Rectal smooth muscle tissue (tissue), 1 donor: ENCODE measurements at regions not wholly inside any gene's neighbourhood (a gene's known extent, or its start where the extent isn't known, plus 50 kb on each side); places are given as distances from the start of the nearest gene placed in this dataset.
"Not testable (repeated sequence)": the region's sequence is repeated elsewhere in the genome, so short reads cannot be mapped to it uniquely, and the experiment has no call there.

Experiments
- H3K27ac ChIP-seq: one replicate; pipeline ENCODE4 v1.7.0; 2013; ENCODE audit warnings: low read depth, low read length, inconsistent platforms
- H3K27me3 ChIP-seq: one replicate; pipeline ENCODE4 v1.7.0; 2013; ENCODE audit warnings: low read length; ENCODE audit not compliant: control insufficient read depth, insufficient read depth
- H3K36me3 ChIP-seq: one replicate; pipeline ENCODE4 v1.7.0; 2013; ENCODE audit warnings: low read length; ENCODE audit not compliant: control insufficient read depth, insufficient read depth
- H3K4me1 ChIP-seq: one replicate; pipeline ENCODE4 v1.7.0; 2013; ENCODE audit warnings: low read length; ENCODE audit not compliant: control insufficient read depth, insufficient read depth
- H3K4me3 ChIP-seq: one replicate; pipeline ENCODE4 v1.7.0; 2013; ENCODE audit warnings: low read length
- H3K9ac ChIP-seq: one replicate; pipeline ENCODE4 v1.7.0; 2013; ENCODE audit warnings: low read length

- H3K4me1 ChIP-seq, result no peaks in the 10 kb centered on the region
- no peak overlapping the region for H3K9ac ChIP-seq
- no peaks in the 10 kb centered on the region for H3K36me3 ChIP-seq
- no peak overlapping the region for H3K27ac ChIP-seq
- no peaks in the 10 kb centered on the region for H3K27me3 ChIP-seq
- no peak overlapping the region for H3K4me3 ChIP-seq
Measured at GRCh38 chr9:32092031-32092430, 292.4 kb upstream of the ACO1 start.

- H3K36me3 ChIP-seq, result no peaks in the 10 kb centered on the region
- no peaks in the 10 kb centered on the region for H3K27me3 ChIP-seq
- no peak overlapping the region for H3K27ac ChIP-seq
- H3K9ac ChIP-seq, result no peak overlapping the region
- no peak overlapping the region for H3K4me3 ChIP-seq
- no peaks in the 10 kb centered on the region for H3K4me1 ChIP-seq
Measured at GRCh38 chr9:32117291-32117690, 267.2 kb upstream of the ACO1 start.

- Histone ChIP-seq H3K4me3 (no peak overlapping the region), H3K27me3 (no peaks in the 10 kb centered on the region), H3K27ac (no peak overlapping the region), H3K9ac (no peak overlapping the region), H3K4me1 (no peaks in the 10 kb centered on the region), H3K36me3 (no peaks in the 10 kb centered on the region)
Measured at GRCh38 chr9:32128546-32128945, 255.9 kb upstream of the ACO1 start.

- H3K27ac ChIP-seq, H3K9ac ChIP-seq, H3K27me3 ChIP-seq, H3K36me3 ChIP-seq, H3K4me1 ChIP-seq, H3K4me3 ChIP-seq: not testable (repeated sequence)
Measured at GRCh38 chr9:32130709-32131108, 253.7 kb upstream of the ACO1 start.

- Histone ChIP-seq H3K9ac (no peak overlapping the region), H3K27ac (no peak overlapping the region), H3K4me3 (no peak overlapping the region), H3K4me1 (no peaks in the 10 kb centered on the region), H3K36me3 (no peaks in the 10 kb centered on the region), H3K27me3 (no peaks in the 10 kb centered on the region)
Measured at GRCh38 chr9:32136700-32137339, 247.6 kb upstream of the ACO1 start.

- no peaks in the 10 kb centered on the region for H3K4me1 ChIP-seq
- H3K27me3 ChIP-seq, result no peaks in the 10 kb centered on the region
- H3K9ac ChIP-seq, result no peak overlapping the region
- no peak overlapping the region for H3K27ac ChIP-seq
- no peak overlapping the region for H3K4me3 ChIP-seq
- H3K36me3 ChIP-seq, result no peaks in the 10 kb centered on the region
Measured at GRCh38 chr9:32142074-32142473, 242.4 kb upstream of the ACO1 start.

GRCh38 chr9:32148553-32148952 lies 235.9 kb upstream of the ACO1 start:
- H3K4me3 ChIP-seq, H3K27ac ChIP-seq, H3K36me3 ChIP-seq, H3K27me3 ChIP-seq, H3K9ac ChIP-seq, H3K4me1 ChIP-seq: not testable (repeated sequence)

GRCh38 chr9:32161209-32161608 lies 223.2 kb upstream of the ACO1 start:
- H3K36me3 ChIP-seq, result no peaks in the 10 kb centered on the region

GRCh38 chr9:32161720-32162119 lies 222.7 kb upstream of the ACO1 start:
- Histone ChIP-seq H3K27ac (no peak overlapping the region), H3K4me3 (no peak overlapping the region), H3K9ac (no peak overlapping the region), H3K27me3 (no peaks in the 10 kb centered on the region), H3K36me3 (no peaks in the 10 kb centered on the region), H3K4me1 (no peaks in the 10 kb centered on the region)

More at GRCh38 chr9:32161209-32161608, 223.2 kb upstream of the ACO1 start:
- H3K27me3 ChIP-seq, result no peaks in the 10 kb centered on the region
- no peak overlapping the region for H3K9ac ChIP-seq
- no peak overlapping the region for H3K27ac ChIP-seq
- H3K4me3 ChIP-seq, result no peak overlapping the region
- no peaks in the 10 kb centered on the region for H3K4me1 ChIP-seq

- not testable (repeated sequence) for H3K4me1 ChIP-seq, H3K36me3 ChIP-seq
Measured at GRCh38 chr9:32166316-32166715, 218.1 kb upstream of the ACO1 start.

GRCh38 chr9:32171339-32171738 lies 213.1 kb upstream of the ACO1 start:
- Histone ChIP-seq H3K9ac (no peak overlapping the region), H3K27ac (no peak overlapping the region), H3K4me3 (no peak overlapping the region), H3K4me1 (no peaks in the 10 kb centered on the region), H3K36me3 (no peaks in the 10 kb centered on the region), H3K27me3 (no peaks in the 10 kb centered on the region)

More at GRCh38 chr9:32166316-32166715, 218.1 kb upstream of the ACO1 start:
- not testable (repeated sequence) for H3K4me3 ChIP-seq, H3K27ac ChIP-seq, H3K9ac ChIP-seq, H3K27me3 ChIP-seq

GRCh38 chr9:32172256-32172655 lies 212.2 kb upstream of the ACO1 start:
- Histone ChIP-seq H3K27ac (no peak overlapping the region), H3K4me3 (no peak overlapping the region), H3K4me1 (no peaks in the 10 kb centered on the region), H3K9ac (no peak overlapping the region), H3K36me3 (no peaks in the 10 kb centered on the region), H3K27me3 (no peaks in the 10 kb centered on the region)

- Histone ChIP-seq H3K9ac (no peak overlapping the region), H3K27me3 (no peaks in the 10 kb centered on the region), H3K36me3 (no peaks in the 10 kb centered on the region), H3K4me3 (no peak overlapping the region), H3K27ac (no peak overlapping the region), H3K4me1 (no peaks in the 10 kb centered on the region)
Measured at GRCh38 chr9:32177396-32177795, 207.0 kb upstream of the ACO1 start.
